GM06990 (cell line): ENCODE measurements at regions not wholly inside any gene's neighbourhood (a gene's known extent, or its start where the extent isn't known, plus 50 kb on each side); places are given as distances from the start of the nearest gene placed in this dataset.

Experiments
- DNase-seq: peaks from one replicate; pipeline ENCODE4 v3.0.0-alpha.2; 2011; ENCODE audit not compliant: insufficient read length; ENCODE audit errors: extremely low read depth
- H3K27me3 ChIP-seq: replicated peaks from 2 replicates; pipeline ENCODE4 v1.6.0; 2011; ENCODE audit warnings: low read length; ENCODE audit not compliant: control insufficient read depth, insufficient read depth
- H3K36me3 ChIP-seq: 2 replicates; pipeline ENCODE4 v1.5.1; 2011; ENCODE audit warnings: low read length; ENCODE audit not compliant: control insufficient read depth, insufficient read depth
- H3K4me3 ChIP-seq: replicated peaks from 2 replicates; pipeline ENCODE4 v1.5.1; 2011; ENCODE audit warnings: low read depth, mild to moderate bottlenecking, control low read depth, low read length
- CTCF ChIP-seq: IDR thresholded peaks from 2 replicates; pipeline ENCODE4 v1.5.1; 2011; ENCODE audit warnings: low read length, control low read depth, mild to moderate bottlenecking, inconsistent platforms; ENCODE audit not compliant: insufficient read depth, poor library complexity, severe bottlenecking

- no peak overlapping the region for H3K4me3 ChIP-seq
- no peaks in the 10 kb centered on the region for H3K36me3 ChIP-seq
- no peak for DNase-seq
- peaks cover 2% of the 10 kb centered on the region; the same call in 1 of the 2 replicates for H3K27me3 ChIP-seq
- TF ChIP-seq CTCF, result no peak
Measured at GRCh38 chr15:61725251-61725650, 335.0 kb downstream of the VPS13C start.

GRCh38 chr15:61724251-61724939 is 335.9 kb downstream of the VPS13C start:
- no peak for DNase-seq
- Histone ChIP-seq H3K36me3 (no peaks in the 10 kb centered on the region), H3K27me3 (peaks cover 2% of the 10 kb centered on the region; the same call in 1 of the 2 replicates), H3K4me3 (no peak overlapping the region)
- no peak for TF ChIP-seq CTCF

GRCh38 chr15:61721418-61721817 is 338.8 kb downstream of the VPS13C start:
- Histone ChIP-seq H3K4me3 (no peak overlapping the region), H3K27me3 (peaks cover 2% of the 10 kb centered on the region; the same call in 1 of the 2 replicates), H3K36me3 (no peaks in the 10 kb centered on the region)
- no peak for TF ChIP-seq CTCF
- no peak for DNase-seq

GRCh38 chr15:61720197-61720704 is 340.0 kb downstream of the VPS13C start:
- DNase-seq, result no peak
- no peak overlapping the region for H3K4me3 ChIP-seq
- H3K27me3 ChIP-seq, result peaks cover 2% of the 10 kb centered on the region; the same call in 1 of the 2 replicates
- H3K36me3 ChIP-seq, result no peaks in the 10 kb centered on the region
- no peak for TF ChIP-seq CTCF

- no peak for DNase-seq
- no peaks in the 10 kb centered on the region; the same call in 1 of the 2 replicates for H3K27me3 ChIP-seq
- no peaks in the 10 kb centered on the region for H3K36me3 ChIP-seq
Measured at GRCh38 chr15:61715082-61715481, 345.2 kb downstream of the VPS13C start.

More at GRCh38 chr15:61715082-61715481, 345.2 kb downstream of the VPS13C start:
- H3K4me3 ChIP-seq, result no peak overlapping the region
- no peak for TF ChIP-seq CTCF
